ENCODE measurements at regions not wholly inside any gene's neighbourhood (a gene's known extent, or its start where the extent isn't known, plus 50 kb on each side); places are given as distances from the start of the nearest gene placed in this dataset.

GRCh38 chr4:110801591-110801990, 178.7 kb upstream of the PITX2 start:
- H3K4me3 ChIP-seq, result no peak overlapping the region
- H3K27me3 ChIP-seq, result no peaks in the 10 kb centered on the region
- ATAC-seq, result no peak
- H3K36me3 ChIP-seq, result no peaks in the 10 kb centered on the region
- no peaks in the 10 kb centered on the region for H3K4me1 ChIP-seq
- no peaks in the 10 kb centered on the region for H3K9me3 ChIP-seq
- TF ChIP-seq EP300 (IDR thresholded peaks at IDR 0.05) (no peak), CTCF (IDR thresholded peaks at IDR 0.05) (no peak), POLR2A (IDR thresholded peaks at IDR 0.05) (no peak), POLR2AphosphoS5 (IDR thresholded peaks at IDR 0.05) (no peak)
- H3K27ac ChIP-seq, result no peak overlapping the region

- Histone ChIP-seq H3K36me3 (no peaks in the 10 kb centered on the region), H3K9me3 (no peaks in the 10 kb centered on the region), H3K27me3 (no peaks in the 10 kb centered on the region), H3K4me1 (no peaks in the 10 kb centered on the region), H3K4me3 (no peak overlapping the region), H3K27ac (no peak overlapping the region)
- TF ChIP-seq POLR2A (IDR thresholded peaks at IDR 0.05) (no peak), CTCF (IDR thresholded peaks at IDR 0.05) (no peak), POLR2AphosphoS5 (IDR thresholded peaks at IDR 0.05) (no peak)
- ATAC-seq, result no peak
- WGBS, 2 donors (ENCODE audit: low coverage in 1 of 2), result 74% methylated on average over 6 of the region's 6 CpGs
Measured at GRCh38 chr4:110808351-110808878, 185.5 kb upstream of the PITX2 start.

DNA sequence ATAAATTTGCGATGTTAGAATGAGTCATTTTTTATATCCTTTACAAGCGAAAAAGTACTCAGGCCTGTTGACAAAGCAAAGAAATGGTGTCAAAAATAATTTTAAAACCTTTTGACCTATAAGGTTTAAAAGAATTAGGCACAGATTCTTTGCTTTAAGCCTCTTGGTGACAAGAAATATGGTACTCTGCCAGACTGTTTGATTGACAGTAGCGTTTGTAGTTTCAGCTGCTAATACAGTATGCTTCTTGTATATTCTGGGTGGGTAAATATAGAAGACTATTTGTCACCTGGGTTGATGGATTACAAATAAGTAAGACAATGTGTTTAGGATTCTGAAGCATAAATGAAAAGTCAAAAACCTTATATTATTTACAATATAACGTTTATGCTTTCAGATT, 193.1 kb upstream of the PITX2 start:
- H3K4me3 ChIP-seq, result no peak overlapping the region
- TF ChIP-seq POLR2AphosphoS5 (IDR thresholded peaks at IDR 0.05), result no peak
- TF ChIP-seq POLR2A (IDR thresholded peaks at IDR 0.05), result no peak
- no peak for TF ChIP-seq CTCF (IDR thresholded peaks at IDR 0.05)
- TF ChIP-seq EP300 (IDR thresholded peaks at IDR 0.05), result no peak
- no peaks in the 10 kb centered on the region for H3K9me3 ChIP-seq
- no peaks in the 10 kb centered on the region for H3K36me3 ChIP-seq
- no peak for ATAC-seq
- no peak overlapping the region for H3K27ac ChIP-seq
- no peaks in the 10 kb centered on the region for H3K4me1 ChIP-seq
- no peaks in the 10 kb centered on the region for H3K27me3 ChIP-seq
- WGBS, 2 donors (ENCODE audit: low coverage in 1 of 2), result 65 to 68% methylated on average over 4 of the region's 4 CpGs

DNA sequence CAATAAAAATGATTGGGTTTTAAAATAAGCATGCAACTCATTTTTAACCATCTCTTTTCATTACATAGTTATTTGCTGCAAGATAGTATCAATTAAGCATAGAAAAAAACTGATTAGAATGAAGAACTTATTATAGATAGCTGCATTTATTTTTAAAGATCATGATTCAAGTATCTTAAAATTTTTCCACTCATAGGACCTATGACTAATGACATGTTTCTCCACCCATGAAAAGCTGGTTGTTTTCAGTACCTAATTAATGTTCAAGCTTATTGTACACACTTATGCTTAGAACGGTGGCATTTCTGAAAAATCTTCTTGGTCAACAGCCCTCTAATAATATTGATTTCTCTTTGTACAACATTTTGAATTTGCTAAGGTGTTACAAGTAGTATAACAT, 193.5 kb upstream of the PITX2 start:
- H3K27me3 ChIP-seq, result no peaks in the 10 kb centered on the region
- TF ChIP-seq EP300 (IDR thresholded peaks at IDR 0.05), result no peak
- no peak for TF ChIP-seq POLR2A (IDR thresholded peaks at IDR 0.05)
- TF ChIP-seq CTCF (IDR thresholded peaks at IDR 0.05), result no peak
- TF ChIP-seq POLR2AphosphoS5 (IDR thresholded peaks at IDR 0.05), result no peak
- no peak overlapping the region for H3K27ac ChIP-seq
- no peaks in the 10 kb centered on the region for H3K36me3 ChIP-seq
- no peak overlapping the region for H3K4me3 ChIP-seq
- no peaks in the 10 kb centered on the region for H3K4me1 ChIP-seq
- no peak for ATAC-seq
- no peaks in the 10 kb centered on the region for H3K9me3 ChIP-seq
- 60 to 67% methylated on average over 1 of the region's 1 CpG for WGBS, 2 donors (ENCODE audit: low coverage in 1 of 2)

DNA sequence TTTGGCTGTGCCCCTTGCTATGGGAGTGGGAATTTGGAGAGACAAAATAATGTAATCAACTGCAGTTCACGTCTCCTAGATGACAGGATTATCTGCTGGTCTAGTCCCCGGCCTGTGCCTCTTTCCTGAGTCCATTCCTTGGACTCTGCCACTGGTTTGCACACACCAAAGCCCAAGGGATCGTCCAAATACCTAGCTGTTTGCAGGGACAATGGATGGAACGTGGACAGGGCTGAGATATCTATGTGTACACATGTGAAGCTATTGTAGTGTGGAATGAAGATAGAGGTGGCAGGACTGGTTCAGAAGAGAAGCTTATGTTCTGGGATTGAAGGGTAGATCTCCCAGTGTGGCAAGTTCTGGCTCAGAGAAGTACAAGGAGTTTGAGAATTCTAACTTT, 198.3 kb upstream of the PITX2 start:
- TF ChIP-seq POLR2A (IDR thresholded peaks at IDR 0.05), result no peak
- no peak for TF ChIP-seq EP300 (IDR thresholded peaks at IDR 0.05)
- Histone ChIP-seq H3K27me3 (no peaks in the 10 kb centered on the region), H3K4me3 (no peak overlapping the region), H3K36me3 (no peaks in the 10 kb centered on the region), H3K9me3 (no peaks in the 10 kb centered on the region), H3K27ac (no peak overlapping the region), H3K4me1 (no peaks in the 10 kb centered on the region)
- WGBS, 2 donors (ENCODE audit: low coverage in 1 of 2), result 74% methylated on average over 4 of the region's 4 CpGs; no CpG with 5 or more reads in 1 of the 2 donors
- ATAC-seq, result no peak
